DMS 273 (cell line): ENCODE measurements at regions not wholly inside any gene's neighbourhood (a gene's known extent, or its start where the extent isn't known, plus 50 kb on each side); places are given as distances from the start of the nearest gene placed in this dataset.

Experiments
- DNase-seq: peaks from one replicate; lab custom pipeline; 2025; ENCODE audit not compliant: unreplicated experiment; lab: John Stamatoyannopoulos, UW

- no peak for DNase-seq
Observed at GRCh38 chr11:39145346-39145745, 2314.1 kb downstream of the LRRC4C start.

- no peak for DNase-seq
Observed at GRCh38 chr11:39144351-39145130, 2314.9 kb downstream of the LRRC4C start.

GRCh38 chr11:39139581-39139980 is 2319.9 kb downstream of the LRRC4C start:
- no peak for DNase-seq

GRCh38 chr11:39120890-39121289 is 2338.6 kb downstream of the LRRC4C start:
- no peak for DNase-seq

GRCh38 chr11:39113606-39114005 is 2345.8 kb downstream of the LRRC4C start:
- no peak for DNase-seq

GRCh38 chr11:39102236-39102635 is 2357.2 kb downstream of the LRRC4C start:
- no peak for DNase-seq

- no peak for DNase-seq
Observed at GRCh38 chr11:39078465-39078864, 2381.0 kb downstream of the LRRC4C start.

- no peak for DNase-seq
Observed at GRCh38 chr11:39037611-39038010, 2421.8 kb downstream of the LRRC4C start.

- DNase-seq, result no peak
Observed at GRCh38 chr11:39036021-39036420, 2423.4 kb downstream of the LRRC4C start.

- no peak for DNase-seq
Observed at GRCh38 chr11:39021539-39021938, 2423.5 kb upstream of the RAG2 start.

- DNase-seq, result no peak
Observed at GRCh38 chr11:39011797-39012196, 2413.8 kb upstream of the RAG2 start.

GRCh38 chr11:38990841-38991240 is 2392.8 kb upstream of the RAG2 start:
- DNase-seq, result no peak

GRCh38 chr11:38990139-38990538 is 2392.1 kb upstream of the RAG2 start:
- no peak for DNase-seq

- no peak for DNase-seq
Observed at GRCh38 chr11:38988908-38989307, 2390.9 kb upstream of the RAG2 start.

- no peak for DNase-seq
Observed at GRCh38 chr11:38972220-38972619, 2374.2 kb upstream of the RAG2 start.

GRCh38 chr11:38971141-38971540 is 2373.1 kb upstream of the RAG2 start:
- DNase-seq, result no peak

- no peak for DNase-seq
Observed at GRCh38 chr11:38968951-38969350, 2370.9 kb upstream of the RAG2 start.

- no peak for DNase-seq
Observed at GRCh38 chr11:38952698-38953097, 2354.7 kb upstream of the RAG2 start.

GRCh38 chr11:38950867-38951266 is 2352.8 kb upstream of the RAG2 start:
- no peak for DNase-seq

- no peak for DNase-seq
Observed at GRCh38 chr11:38948392-38948791, 2350.4 kb upstream of the RAG2 start.

GRCh38 chr11:38937709-38938108 is 2339.7 kb upstream of the RAG2 start:
- no peak for DNase-seq

- DNase-seq, result no peak
Observed at GRCh38 chr11:38935941-38936340, 2337.9 kb upstream of the RAG2 start.

- no peak for DNase-seq
Observed at GRCh38 chr11:38927993-38928392, 2330.0 kb upstream of the RAG2 start.
